Head of caudate nucleus (tissue), 42 donors: ENCODE measurements at regions not wholly inside any gene's neighbourhood (a gene's known extent, or its start where the extent isn't known, plus 50 kb on each side); places are given as distances from the start of the nearest gene placed in this dataset.

Source experiments
- DNase-seq, 42 donors: peaks; one replicate each; pipeline versions ENCODE4 v3.0.0 to v3.0.0-alpha.2; 2020 to 2021; ENCODE audit warnings: mixed read lengths in 7 of 42
- intact Hi-C: fragments of 100-400 bp; cut with DNase I; formaldehyde crosslinking; loops from one replicate; pipeline ENCODE4 v1.15.0; 2022

- peak in 15 of 42 donors; percentile 15 to 79 (median 49) for DNase-seq
- intact Hi-C loops: loop anchor here (10.0 kb wide), 1 partner anchor 1470 kb away; no protein-coding TSS in a partner anchor
These were observed 379.4 kb downstream of the KLF12 start for GRCh38 chr13:73754727-73755292.

GRCh38 chr13:73754241-73754640, 380.0 kb downstream of the KLF12 start:
- DNase-seq: no peak
- intact Hi-C loops: loop anchor here (10.0 kb wide), 1 partner anchor 1471 kb away; no protein-coding TSS in a partner anchor

- DNase-seq: no peak
- intact Hi-C loops: loop anchor here (10.0 kb wide), 1 partner anchor 1474 kb away; no protein-coding TSS in a partner anchor
These were observed 382.9 kb downstream of the KLF12 start for GRCh38 chr13:73751290-73751689.

GRCh38 chr13:73748404-73748803, 385.8 kb downstream of the KLF12 start:
- intact Hi-C loops: no loop called here

GRCh38 chr13:73745190-73745589, 389.0 kb downstream of the KLF12 start:
- DNase-seq: no peak
- intact Hi-C loops: no loop called here

More at GRCh38 chr13:73748404-73748803, 385.8 kb downstream of the KLF12 start:
- DNase-seq: no peak

GRCh38 chr13:73742982-73743381, 391.2 kb downstream of the KLF12 start:
- intact Hi-C loops: no loop called here
- no peak for DNase-seq

GRCh38 chr13:73741742-73742141, 392.5 kb downstream of the KLF12 start:
- intact Hi-C loops: no loop called here
- no peak for DNase-seq

GRCh38 chr13:73741111-73741510, 393.1 kb downstream of the KLF12 start:
- peak in 6 of 42 donors; percentile 6 to 43 (median 12) for DNase-seq
- intact Hi-C loops: no loop called here

GRCh38 chr13:73740666-73741065, 393.5 kb downstream of the KLF12 start:
- intact Hi-C loops: no loop called here
- DNase-seq: peak in 29 of 42 donors; percentile 7 to 71 (median 32)

GRCh38 chr13:73739394-73739793, 394.8 kb downstream of the KLF12 start:
- intact Hi-C loops: no loop called here

GRCh38 chr13:73738626-73739025, 395.6 kb downstream of the KLF12 start:
- intact Hi-C loops: no loop called here
- no peak for DNase-seq

More at GRCh38 chr13:73739394-73739793, 394.8 kb downstream of the KLF12 start:
- DNase-seq: no peak

- intact Hi-C loops: no loop called here
- DNase-seq: no peak
These were observed 397.0 kb downstream of the KLF12 start for GRCh38 chr13:73737214-73737613.

GRCh38 chr13:73733706-73734105, 400.5 kb downstream of the KLF12 start:
- no peak for DNase-seq
- intact Hi-C loops: no loop called here

GRCh38 chr13:73732350-73732749, 401.9 kb downstream of the KLF12 start:
- intact Hi-C loops: no loop called here
- no peak for DNase-seq

GRCh38 chr13:73731564-73731963, 402.6 kb downstream of the KLF12 start:
- intact Hi-C loops: no loop called here
- DNase-seq: no peak

- no peak for DNase-seq
- intact Hi-C loops: no loop called here
These were observed 404.2 kb downstream of the KLF12 start for GRCh38 chr13:73730014-73730413.

GRCh38 chr13:73729046-73729445, 405.2 kb downstream of the KLF12 start:
- no peak for DNase-seq
- intact Hi-C loops: no loop called here

- intact Hi-C loops: no loop called here
- DNase-seq: peak in 8 of 42 donors; percentile 5 to 57 (median 17)
These were observed 412.1 kb downstream of the KLF12 start for GRCh38 chr13:73722120-73722519.

- no peak for DNase-seq
- intact Hi-C loops: no loop called here
These were observed 412.6 kb downstream of the KLF12 start for GRCh38 chr13:73721571-73721970.

GRCh38 chr13:73720216-73720840, 413.9 kb downstream of the KLF12 start:
- no peak for DNase-seq
- intact Hi-C loops: no loop called here

GRCh38 chr13:73718246-73718645, 416.0 kb downstream of the KLF12 start:
- no peak for DNase-seq
- intact Hi-C loops: no loop called here
